A673 (cell line): ENCODE measurements at regions not wholly inside any gene's neighbourhood (a gene's known extent, or its start where the extent isn't known, plus 50 kb on each side); places are given as distances from the start of the nearest gene placed in this dataset.

Experiments
- CTCF ChIP-seq: fragments of 300-800, 200-600 bp; sonication (generic); conservative IDR thresholded peaks from 2 replicates; pipeline ENCODE4 v1.5.1; 2017; ENCODE audit warnings: low read depth, mild to moderate bottlenecking, antibody characterized with exemption, low read length, moderate library complexity, mixed read lengths
- EZH2 ChIP-seq: fragments of 200-600 bp; sonication (generic); IDR thresholded peaks from 2 replicates; pipeline ENCODE4 v1.6.1; 2017; ENCODE audit warnings: borderline replicate concordance, low read depth, mild to moderate bottlenecking, mixed read lengths, antibody characterized with exemption, low read length; ENCODE audit not compliant: poor library complexity, severe bottlenecking

DNA sequence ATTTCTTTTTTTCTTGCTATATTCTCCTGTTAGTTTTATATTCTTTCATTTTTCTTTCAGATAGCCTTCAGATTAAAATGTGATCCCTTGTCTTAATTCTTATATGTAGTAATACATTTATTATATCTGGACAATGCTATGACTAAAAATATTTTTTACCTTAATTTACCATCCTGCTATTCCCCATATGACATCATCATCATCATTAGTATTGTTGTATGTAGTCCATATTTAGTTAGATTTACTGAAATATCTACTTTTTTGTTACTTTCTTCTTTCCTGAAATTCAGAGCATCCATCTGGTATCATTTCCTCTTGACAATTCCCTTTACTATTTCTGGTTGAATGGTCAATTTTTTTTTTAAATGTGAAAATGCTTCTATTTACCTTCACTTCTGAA, 951.6 kb upstream of the POU3F3 start:
- TF ChIP-seq CTCF: no peak
- no peak for TF ChIP-seq EZH2
